HepG2 (cell line): ENCODE measurements at regions not wholly inside any gene's neighbourhood (a gene's known extent, or its start where the extent isn't known, plus 50 kb on each side); places are given as distances from the start of the nearest gene placed in this dataset.

Experiments used
- ATAC-seq: fragments of 200-7000 bp; cut with Tn5 transposase; 3 replicates; pipeline ENCODE4 v1.9.1; 2020; ENCODE audit warnings: mild to moderate bottlenecking, moderate library complexity
- BruUV-seq: library from RNA; stranded (reverse); fragments of 400-500 nt; replicated peaks from 2 replicates; lab custom pipeline; 2021; lab: Mats Ljungman, UMichigan
- CTCF ChIA-PET: fragments of 300-600 bp; formaldehyde crosslinking; extraction: SDS; loops from one replicate; lab custom pipeline; 2021; ENCODE audit warnings: low total read pairs, inconsistent platforms, low intra/inter-chr PET ratio; lab: Yijun Ruan, JAX
- POLR2A ChIA-PET: fragments of 350-600 bp; sonication (Branson Sonifier 250); formaldehyde crosslinking; loops from one replicate; lab custom pipeline; 2020; ENCODE audit warnings: antibody characterized with exemption, inconsistent platforms; lab: Yijun Ruan, JAX
- DNase-seq: peaks from one replicate; pipeline ENCODE4 v3.0.0-alpha.2; 2015; ENCODE audit warnings: low spot score
- FAIRE-seq: peaks from 3 replicates; lab custom pipeline; 2011; peaks lifted over from hg19 to GRCh38; lab: Jason Lieb, UNC
- H2AFZ ChIP-seq: one replicate; pipeline ENCODE4 v1.6.1; 2011; ENCODE audit warnings: low read length, inconsistent platforms
- H3K27ac ChIP-seq: fragments of 300-600 bp; 3 replicates; pipeline ENCODE4 v1.8.0; 2011; ENCODE audit warnings: mixed run types, mild to moderate bottlenecking, mixed read lengths, low read length, inconsistent platforms; ENCODE audit not compliant: insufficient read depth; ENCODE audit errors: extremely low read length
- H3K27me3 ChIP-seq, 2 experiments: fragments of 200-600 bp in 1 of 2; 2 replicates in 1 of 2; 3 replicates in 1 of 2; pipeline versions ENCODE4 v1.6.0 to v1.8.0; 2011; ENCODE audit warnings: low read length in 2 of 2, mild to moderate bottlenecking in 2 of 2, moderate library complexity in 2 of 2, inconsistent platforms in 1 of 2; ENCODE audit not compliant: insufficient read depth in 2 of 2, control insufficient read depth in 1 of 2
- H3K36me3 ChIP-seq, 2 experiments: fragments of 200-600 bp in 1 of 2; replicated peaks in 1 of 2; 2 replicates in 1 of 2; 3 replicates in 1 of 2; pipeline versions ENCODE4 v1.5.1 to v1.8.0; 2011; ENCODE audit warnings: low read length in 2 of 2, inconsistent platforms in 1 of 2; ENCODE audit not compliant: insufficient read depth in 2 of 2, control insufficient read depth in 1 of 2
- H3K4me1 ChIP-seq: 2 replicates; pipeline ENCODE4 v1.5.1; 2012; ENCODE audit warnings: low read length, inconsistent platforms; ENCODE audit not compliant: insufficient read depth
- H3K4me2 ChIP-seq: 2 replicates; pipeline ENCODE4 v1.6.0; 2011; ENCODE audit warnings: low read depth, low read length, inconsistent platforms
- H3K4me3 ChIP-seq, 3 experiments: fragments of 200-600 bp in 1 of 3; sonication (generic), shearing (Covaris generic) in 1 of 3; replicated peaks in 1 of 3; 2 replicates each; pipeline ENCODE4 v1.5.1; 2011 to 2016; ENCODE audit warnings: low read length in 3 of 3, inconsistent platforms in 2 of 3, low read depth in 2 of 3, mild to moderate bottlenecking in 2 of 3, control low read depth in 1 of 3, mixed read lengths in 1 of 3; ENCODE audit not compliant: insufficient read depth in 1 of 3
- H3K79me2 ChIP-seq: one replicate; pipeline ENCODE4 v1.6.1; 2011; ENCODE audit warnings: low read length, inconsistent platforms; ENCODE audit not compliant: insufficient read depth
- H3K9ac ChIP-seq: 2 replicates; pipeline ENCODE4 v1.6.0; 2011; ENCODE audit warnings: mild to moderate bottlenecking, low read depth, low read length, inconsistent platforms; ENCODE audit not compliant: insufficient read depth
- H3K9me3 ChIP-seq: 2 replicates; pipeline ENCODE4 v1.5.1; 2012; ENCODE audit warnings: mild to moderate bottlenecking, low read length
- H4K20me1 ChIP-seq: 2 replicates; pipeline ENCODE4 v1.6.0; 2011; ENCODE audit warnings: inconsistent platforms, mild to moderate bottlenecking, low read length, moderate library complexity; ENCODE audit not compliant: insufficient read depth
- FOXA1 ChIP-seq, 2 experiments: fragments of 450-650 bp in 1 of 2; sonication (generic) in 1 of 2; formaldehyde crosslinking in 1 of 2; IDR thresholded peaks; 2 replicates each; pipeline versions ENCODE4 v1.4.0 to v1.6.1; 2016 to 2020; ENCODE audit warnings: missing genetic modification reagents in 1 of 2
- HNF4G ChIP-seq, 2 experiments: sonication (generic) in 1 of 2; formaldehyde crosslinking in 1 of 2; IDR thresholded peaks; 2 replicates each; pipeline versions ENCODE4 v1.4.0 to v1.6.1; 2011 to 2020; ENCODE audit warnings: borderline replicate concordance in 2 of 2, low read depth in 2 of 2, mild to moderate bottlenecking in 2 of 2, low read length in 1 of 2, missing genetic modification reagents in 1 of 2, moderate library complexity in 1 of 2
- ISX ChIP-seq: sonication (generic); formaldehyde crosslinking; conservative IDR thresholded peaks from 2 replicates; pipeline ENCODE4 v1.5.0; 2020; ENCODE audit warnings: missing genetic modification reagents
- TSC22D2 ChIP-seq: sonication (generic); formaldehyde crosslinking; IDR thresholded peaks from 2 replicates; pipeline ENCODE4 v1.5.1; 2020; ENCODE audit warnings: missing genetic modification reagents, mild to moderate bottlenecking, borderline replicate concordance
- WGBS: methylation state at CpG from one replicate; pipeline ENCODE4 v1.1.6; 2017; ENCODE audit warnings: low lambda C conversion rate; 5-methylcytosine and 5-hydroxymethylcytosine counted together
- in situ Hi-C: cut with HindIII; loops from 2 replicates; pipeline ENCODE4 v1.10.0; 2017; ENCODE audit warnings: low pct_unique_long_range_greater_than_20kb; ENCODE audit not compliant: extremely low pct_ligation_motif_present
- intact Hi-C: fragments of 100-400 bp; cut with micrococcal nuclease; formaldehyde crosslinking; loops from one replicate; pipeline ENCODE4 v1.10.0; 2022; ENCODE audit not compliant: unreplicated experiment

- Histone ChIP-seq H3K4me1 (peaks cover 26% of the 10 kb centered on the region), H4K20me1 (no peaks in the 10 kb centered on the region), H3K9ac (no peak overlapping the region), H3K79me2 (no peaks in the 10 kb centered on the region), H2AFZ (no peak overlapping the region), H3K9me3 (no peaks in the 10 kb centered on the region), H3K27ac (no peak overlapping the region), H3K4me2 (no peak overlapping the region), H3K4me3 (no peak overlapping the region), H3K27me3 (no peaks in the 10 kb centered on the region), H3K36me3 (no peaks in the 10 kb centered on the region)
- TF ChIP-seq FOXA1 (IDR thresholded peaks at IDR 0.05) (no peak), FOXA1 (CRISPR knock-in tag; IDR thresholded peaks at IDR 0.05) (no peak), ISX (no peak)
- DNase-seq (no peak), FAIRE-seq (no peak), ATAC-seq (no peak)
- ChIA-PET POLR2A (no interaction called here), CTCF (no interaction called here)
- no TSS peak for BruUV-seq
- 73% methylated on average over 4 of the region's 4 CpGs for WGBS
- in situ Hi-C loops (no loop called here), intact Hi-C loops (no loop called here)
Observed at GRCh38 chr1:172931761-172932160, 119.0 kb downstream of the TNFSF18 start.

- CTCF ChIA-PET: no interaction called here
- Histone ChIP-seq H3K4me1 (peaks cover 26% of the 10 kb centered on the region), H3K36me3 (no peaks in the 10 kb centered on the region), H2AFZ (no peak overlapping the region), H4K20me1 (no peaks in the 10 kb centered on the region), H3K27ac (no peak overlapping the region), H3K4me3 (no peak overlapping the region), H3K79me2 (no peaks in the 10 kb centered on the region), H3K9ac (no peak overlapping the region), H3K27me3 (no peaks in the 10 kb centered on the region), H3K4me2 (no peak overlapping the region), H3K9me3 (no peaks in the 10 kb centered on the region)
- TF ChIP-seq HNF4G (IDR thresholded peaks at IDR 0.05; ENCODE audit: borderline replicate concordance, low read depth, low read length): 0 out of 2 replicates have a peak, but pooled peaks have one; percentile 12
- TF ChIP-seq HNF4G (CRISPR knock-in tag; IDR thresholded peaks at IDR 0.05; ENCODE audit: borderline replicate concordance, low read depth): no peak
- no peak for TF ChIP-seq TSC22D2
- 21% methylated on average over 1 of the region's 1 CpG for WGBS
- intact Hi-C loops (no loop called here), in situ Hi-C loops (no loop called here)
- POLR2A ChIA-PET: no interaction called here
- ATAC-seq: peak; percentile 66
- DNase-seq: peak; percentile 18
- BruUV-seq: no TSS peak
- FAIRE-seq: no peak
Observed at GRCh38 chr1:172932981-172933380, 117.8 kb downstream of the TNFSF18 start.
